ENCODE measurements at regions not wholly inside any gene's neighbourhood (a gene's known extent, or its start where the extent isn't known, plus 50 kb on each side); places are given as distances from the start of the nearest gene placed in this dataset.

GRCh38 chr19:34574704-34575103, 93.1 kb downstream of the WTIP start (continued):
- no peak for TF ChIP-seq NANOG (IDR thresholded peaks at IDR 0.05; ENCODE audit: insufficient read depth, low read depth, low read length, poor library complexity, severe bottlenecking)
